ENCODE measurements at regions not wholly inside any gene's neighbourhood (a gene's known extent, or its start where the extent isn't known, plus 50 kb on each side); places are given as distances from the start of the nearest gene placed in this dataset.

GRCh38 chr1:81364088-81364487, 436.6 kb upstream of the ADGRL2 start:
- intact Hi-C loops (cut with DNase I; ENCODE audit: low total_unique reads): no loop called here
- H3K36me3 ChIP-seq: no peaks in the 10 kb centered on the region
- no peaks in the 10 kb centered on the region for H3K4me1 ChIP-seq
- TF ChIP-seq CTCF (IDR thresholded peaks at IDR 0.05) (no peak), POLR2A (IDR thresholded peaks at IDR 0.05) (no peak), POLR2AphosphoS5 (IDR thresholded peaks at IDR 0.05) (no peak)
- DNase-seq (ENCODE audit: low spot score in 2 of 2): no peak
- no peak overlapping the region for H3K27ac ChIP-seq
- no peaks in the 10 kb centered on the region for H3K9me3 ChIP-seq
- no peak overlapping the region for H3K4me3 ChIP-seq
- no peaks in the 10 kb centered on the region for H3K27me3 ChIP-seq

- DNase-seq (ENCODE audit: low spot score in 2 of 2): no peak
- Histone ChIP-seq H3K9me3 (no peaks in the 10 kb centered on the region), H3K27ac (no peak overlapping the region), H3K4me3 (no peak overlapping the region), H3K27me3 (no peaks in the 10 kb centered on the region), H3K4me1 (no peaks in the 10 kb centered on the region), H3K36me3 (no peaks in the 10 kb centered on the region)
- intact Hi-C loops (cut with DNase I; ENCODE audit: low total_unique reads): no loop called here
- TF ChIP-seq CTCF (IDR thresholded peaks at IDR 0.05) (no peak), POLR2A (IDR thresholded peaks at IDR 0.05) (no peak), POLR2AphosphoS5 (IDR thresholded peaks at IDR 0.05) (no peak)
These were observed 442.6 kb upstream of the ADGRL2 start for GRCh38 chr1:81358151-81358550.

GRCh38 chr1:81351864-81352263, 448.9 kb upstream of the ADGRL2 start:
- Histone ChIP-seq H3K9me3 (no peaks in the 10 kb centered on the region), H3K27me3 (no peaks in the 10 kb centered on the region), H3K27ac (no peak overlapping the region), H3K4me1 (no peaks in the 10 kb centered on the region), H3K4me3 (no peak overlapping the region), H3K36me3 (no peaks in the 10 kb centered on the region)
- no peak for DNase-seq (ENCODE audit: low spot score in 2 of 2)
- intact Hi-C loops (cut with DNase I; ENCODE audit: low total_unique reads): no loop called here
- TF ChIP-seq POLR2AphosphoS5 (IDR thresholded peaks at IDR 0.05) (no peak), POLR2A (IDR thresholded peaks at IDR 0.05) (no peak), CTCF (IDR thresholded peaks at IDR 0.05) (no peak)

- no peaks in the 10 kb centered on the region for H3K9me3 ChIP-seq
- no peaks in the 10 kb centered on the region for H3K4me1 ChIP-seq
- DNase-seq (ENCODE audit: low spot score in 2 of 2): no peak
- H3K4me3 ChIP-seq: no peak overlapping the region
- intact Hi-C loops (cut with DNase I; ENCODE audit: low total_unique reads): loop anchor here (10.0 kb wide), 1 partner anchor 255 kb away; no protein-coding TSS in a partner anchor
- no peaks in the 10 kb centered on the region for H3K27me3 ChIP-seq
- no peaks in the 10 kb centered on the region for H3K36me3 ChIP-seq
- H3K27ac ChIP-seq: no peak overlapping the region
- TF ChIP-seq POLR2A (IDR thresholded peaks at IDR 0.05): no peak
- no peak for TF ChIP-seq POLR2AphosphoS5 (IDR thresholded peaks at IDR 0.05)
- TF ChIP-seq CTCF (IDR thresholded peaks at IDR 0.05): no peak
These were observed 451.4 kb upstream of the ADGRL2 start for GRCh38 chr1:81349194-81349965.

- no peaks in the 10 kb centered on the region for H3K27me3 ChIP-seq
- intact Hi-C loops (cut with DNase I; ENCODE audit: low total_unique reads): loop anchor here (10.0 kb wide), 1 partner anchor 260 kb away; no protein-coding TSS in a partner anchor
- no peak overlapping the region for H3K27ac ChIP-seq
- no peak for DNase-seq (ENCODE audit: low spot score in 2 of 2)
- H3K9me3 ChIP-seq: no peaks in the 10 kb centered on the region
- no peak overlapping the region for H3K4me3 ChIP-seq
- H3K4me1 ChIP-seq: no peaks in the 10 kb centered on the region
- TF ChIP-seq POLR2A (IDR thresholded peaks at IDR 0.05) (no peak), CTCF (IDR thresholded peaks at IDR 0.05) (no peak), POLR2AphosphoS5 (IDR thresholded peaks at IDR 0.05) (no peak)
- H3K36me3 ChIP-seq: no peaks in the 10 kb centered on the region
These were observed 455.6 kb upstream of the ADGRL2 start for GRCh38 chr1:81345110-81345509.

All from breast epithelium (tissue), 4 donors.